ENCODE measurements at regions not wholly inside any gene's neighbourhood (a gene's known extent, or its start where the extent isn't known, plus 50 kb on each side); places are given as distances from the start of the nearest gene placed in this dataset.

- no peaks in the 10 kb centered on the region for H3K36me3 ChIP-seq (ENCODE audit: insufficient read depth, low read length)
- Mint-ChIP-seq H3K36me3 (ENCODE audit: low read depth) (no peaks in the 10 kb centered on the region), H3K4me1 (ENCODE audit: low read depth) (peaks cover 11% of the 10 kb centered on the region), H3K27ac (no peak overlapping the region), H3K27me3 (no peaks in the 10 kb centered on the region), H3K4me3 (no peak overlapping the region), H3K9me3 (no peaks in the 10 kb centered on the region)
- ATAC-seq (ENCODE audit: poor library complexity) = peak; percentile 92
- DNase-seq = peak; percentile 76 to 93 (median 85)
- peaks cover 33% of the 10 kb centered on the region for H3K4me1 ChIP-seq (ENCODE audit: insufficient read depth, low read length)
- H3K27ac ChIP-seq (ENCODE audit: low read depth in 1 of 2, low read length in 2 of 2) = peak overlapping the region; percentile 33 to 54
- no peaks in the 10 kb centered on the region for H3K9me3 ChIP-seq (ENCODE audit: control insufficient read depth in 1 of 2, insufficient read depth in 1 of 2, low read length in 2 of 2)
- POLR2A ChIA-PET = interaction anchor here (0.6 to 2.9 kb wide), 27 partner anchors 10 to 639 kb away, joined by 3 to 54 read pairs (median 4); partner anchors contain the start of genes CEP57, SESN3 and SRSF8
- intact Hi-C loops (cut with DNase I, micrococcal nuclease) = loop anchor here (1.0 to 10.0 kb wide), 4 partner anchors 57 to 631 kb away; partner anchors contain the start of gene SESN3 (in 2 of the 2)
- CTCF ChIA-PET = interaction anchor here (0.6 to 2.8 kb wide), 40 partner anchors 8 to 638 kb away, joined by 3 to 65 read pairs (median 4); partner anchors contain the start of genes ENDOD1, SESN3 and SRSF8
- no peaks in the 10 kb centered on the region for H3K27me3 ChIP-seq (ENCODE audit: control insufficient read depth in 1 of 2, insufficient read depth in 2 of 2, low read length in 2 of 2)
- H3K4me3 ChIP-seq (ENCODE audit: low read length) = no peak overlapping the region
- TF ChIP-seq CTCF (IDR thresholded peaks at IDR 0.05) = peak; percentile 94
These were observed 84.0 kb downstream of the FAM76B start for GRCh38 chr11:95705485-95706124.

- H3K27me3 ChIP-seq (ENCODE audit: control insufficient read depth in 1 of 2, insufficient read depth in 2 of 2, low read length in 2 of 2) = no peaks in the 10 kb centered on the region
- Mint-ChIP-seq H3K27ac (no peak overlapping the region), H3K36me3 (ENCODE audit: low read depth) (no peaks in the 10 kb centered on the region), H3K4me3 (no peak overlapping the region), H3K9me3 (no peaks in the 10 kb centered on the region), H3K4me1 (ENCODE audit: low read depth) (peaks cover 18% of the 10 kb centered on the region), H3K27me3 (no peaks in the 10 kb centered on the region)
- no peaks in the 10 kb centered on the region for H3K36me3 ChIP-seq (ENCODE audit: insufficient read depth, low read length)
- ATAC-seq (ENCODE audit: poor library complexity) (no peak), DNase-seq (no peak)
- peaks cover 38% of the 10 kb centered on the region for H3K4me1 ChIP-seq (ENCODE audit: insufficient read depth, low read length)
- no peak overlapping the region for H3K4me3 ChIP-seq (ENCODE audit: low read length)
- ChIA-PET CTCF (interaction anchor here (0.6 to 2.8 kb wide), 39 partner anchors 10 to 638 kb away, joined by 3 to 65 read pairs (median 4); partner anchors contain the start of genes ENDOD1, SESN3 and SRSF8), POLR2A (interaction anchor here (0.6 to 2.9 kb wide), 23 partner anchors 10 to 636 kb away, joined by 3 to 54 read pairs (median 4); partner anchors contain the start of genes CEP57 and SESN3)
- H3K9me3 ChIP-seq (ENCODE audit: control insufficient read depth in 1 of 2, insufficient read depth in 1 of 2, low read length in 2 of 2) = no peaks in the 10 kb centered on the region
- no peak for TF ChIP-seq CTCF (IDR thresholded peaks at IDR 0.05)
- no peak overlapping the region for H3K27ac ChIP-seq (ENCODE audit: low read depth in 1 of 2, low read length in 2 of 2)
- intact Hi-C loops (cut with DNase I, micrococcal nuclease) = loop anchor here (1.0 to 10.0 kb wide), 5 partner anchors 57 to 638 kb away; partner anchors contain the start of genes SESN3 (in 2 of the 2) and SRSF8 (in 1 of the 2)
These were observed 84.7 kb downstream of the FAM76B start for GRCh38 chr11:95704865-95705264.

- DNase-seq = peak in 5 of 14 experiments; percentile 12 to 63 (median 38)
- Histone ChIP-seq H3K9me3 (ENCODE audit: control insufficient read depth in 1 of 2, insufficient read depth in 1 of 2, low read length in 2 of 2) (no peaks in the 10 kb centered on the region), H3K27me3 (ENCODE audit: control insufficient read depth in 1 of 2, insufficient read depth in 2 of 2, low read length in 2 of 2) (no peaks in the 10 kb centered on the region), H3K27ac (ENCODE audit: low read depth in 1 of 2, low read length in 2 of 2) (peak overlapping the region in 1 of 2 donors; percentile 20), H3K4me1 (ENCODE audit: insufficient read depth, low read length) (peaks cover 49% of the 10 kb centered on the region), H3K4me3 (ENCODE audit: low read length) (no peak overlapping the region), H3K36me3 (ENCODE audit: insufficient read depth, low read length) (no peaks in the 10 kb centered on the region)
- H3K27me3 Mint-ChIP-seq = no peaks in the 10 kb centered on the region
- ChIA-PET CTCF (interaction anchor here (0.9 kb wide), 1 partner anchor 501 kb away, joined by 3 read pairs; no protein-coding TSS in a partner anchor), POLR2A (interaction anchor here (0.9 to 2.7 kb wide), 6 partner anchors 12 to 636 kb away, joined by 3 to 15 read pairs (median 4); partner anchors contain the start of gene SESN3)
- TF ChIP-seq CTCF (IDR thresholded peaks at IDR 0.05) = no peak
- H3K4me3 Mint-ChIP-seq = no peak overlapping the region
- H3K9me3 Mint-ChIP-seq = no peaks in the 10 kb centered on the region
- H3K27ac Mint-ChIP-seq = no peak overlapping the region
- ATAC-seq (ENCODE audit: poor library complexity) = no peak
- intact Hi-C loops (cut with DNase I, micrococcal nuclease) = loop anchor here (5.0 to 10.0 kb wide), 3 partner anchors 59 to 636 kb away; partner anchors contain the start of gene SRSF8 (in 1 of the 2)
- peaks cover 36% of the 10 kb centered on the region for H3K4me1 Mint-ChIP-seq (ENCODE audit: low read depth)
- H3K36me3 Mint-ChIP-seq (ENCODE audit: low read depth) = no peaks in the 10 kb centered on the region
These were observed 86.5 kb downstream of the FAM76B start for GRCh38 chr11:95703049-95703448.
